ENCODE measurements at regions not wholly inside any gene's neighbourhood (a gene's known extent, or its start where the extent isn't known, plus 50 kb on each side); places are given as distances from the start of the nearest gene placed in this dataset.

DNA sequence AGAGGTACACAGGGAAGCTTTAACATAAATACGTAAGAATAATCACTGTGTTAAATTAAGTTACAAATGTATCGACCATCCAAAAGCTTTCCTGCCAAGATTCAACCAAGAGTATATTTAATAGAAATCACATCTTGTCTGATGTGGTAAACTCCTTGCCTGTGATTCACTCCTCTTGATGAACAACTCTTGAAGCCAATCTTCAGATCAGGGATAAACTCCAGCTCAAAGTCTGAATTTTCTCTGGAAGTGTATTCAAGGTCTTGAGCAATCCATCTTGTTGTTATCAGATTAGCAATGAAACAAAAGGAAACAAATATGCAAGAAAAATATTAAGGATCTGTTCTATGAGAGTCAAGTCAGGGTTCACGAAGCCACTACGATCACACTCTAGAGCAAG, 170.0 kb upstream of the ADAMTS16 start:
- DNase-seq (ENCODE audit: low spot score), result no peak

DNA sequence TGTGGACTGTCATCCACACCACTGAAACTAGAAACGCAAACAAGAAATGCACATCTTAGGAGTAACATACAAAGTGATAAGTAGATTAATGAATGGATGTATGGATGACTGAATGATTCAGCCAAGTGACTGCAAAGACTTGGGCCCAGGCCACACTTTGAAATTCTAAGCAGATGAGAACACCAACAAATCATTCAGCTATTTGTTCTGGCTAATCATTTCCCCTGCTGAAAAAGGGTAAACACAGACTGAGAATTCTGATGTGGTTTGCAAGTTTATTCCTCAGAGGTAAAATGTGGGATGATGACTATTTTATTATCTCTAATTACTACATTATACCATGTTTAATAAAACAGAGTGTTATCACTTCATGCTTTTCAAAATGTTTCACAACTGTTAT, 163.2 kb upstream of the ADAMTS16 start:
- FAIRE-seq, result peak; percentile 91

More for the DNA sequence above, 170.0 kb upstream of the ADAMTS16 start:
- no peak for FAIRE-seq

DNA sequence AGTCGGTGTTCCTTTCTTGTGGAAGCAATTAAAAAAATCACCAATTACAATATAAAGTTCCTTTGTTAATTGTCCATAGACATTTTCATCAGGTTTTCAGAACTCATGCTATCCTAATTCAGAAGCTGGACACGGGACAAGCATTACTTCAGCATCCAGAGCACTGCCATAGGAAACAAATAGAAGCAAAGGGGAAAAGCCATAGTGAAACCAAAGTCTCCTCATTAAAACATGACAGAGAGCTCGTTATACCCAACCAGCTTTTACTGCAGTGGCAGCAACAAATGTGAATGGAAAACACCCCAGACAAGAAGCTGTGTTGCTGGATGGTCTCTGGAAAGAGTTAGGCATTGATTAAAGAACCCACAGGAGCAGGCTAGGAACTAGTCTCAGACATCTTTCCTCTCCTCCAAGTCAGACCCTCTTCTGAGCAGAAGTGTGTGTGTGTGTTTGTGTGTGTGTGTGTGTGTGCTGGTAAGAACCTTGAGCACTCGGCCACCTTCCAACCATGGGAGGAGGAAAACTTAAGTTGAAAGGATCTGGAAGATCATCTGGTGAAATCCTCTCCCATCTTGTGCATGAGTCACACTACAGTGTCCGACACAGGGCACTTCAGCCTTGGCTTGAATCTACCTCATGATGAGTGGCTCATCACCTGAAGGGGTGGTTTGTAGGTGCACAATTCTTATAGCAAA, 162.6 kb upstream of the ADAMTS16 start:
- FAIRE-seq (no peak), DNase-seq (ENCODE audit: low spot score) (peak; percentile 23)

More for the DNA sequence above, 163.2 kb upstream of the ADAMTS16 start:
- peak; percentile 65 for DNase-seq (ENCODE audit: low spot score)

- no peak for FAIRE-seq
These were observed 159.9 kb upstream of the ADAMTS16 start for GRCh38 chr5:4980201-4980600.

GRCh38 chr5:4981608-4982007, 158.5 kb upstream of the ADAMTS16 start:
- no peak for FAIRE-seq

More at GRCh38 chr5:4980201-4980600, 159.9 kb upstream of the ADAMTS16 start:
- DNase-seq (ENCODE audit: low spot score), result no peak

GRCh38 chr5:4983701-4984100, 156.4 kb upstream of the ADAMTS16 start:
- FAIRE-seq (no peak), DNase-seq (ENCODE audit: low spot score) (no peak)

More at GRCh38 chr5:4981608-4982007, 158.5 kb upstream of the ADAMTS16 start:
- DNase-seq (ENCODE audit: low spot score), result no peak

- no peak for DNase-seq (ENCODE audit: low spot score)
- FAIRE-seq, result no peak
These were observed 155.7 kb upstream of the ADAMTS16 start for GRCh38 chr5:4984461-4984860.

- DNase-seq (ENCODE audit: low spot score) (no peak), FAIRE-seq (no peak)
These were observed 152.7 kb upstream of the ADAMTS16 start for GRCh38 chr5:4987431-4987830.

DNA sequence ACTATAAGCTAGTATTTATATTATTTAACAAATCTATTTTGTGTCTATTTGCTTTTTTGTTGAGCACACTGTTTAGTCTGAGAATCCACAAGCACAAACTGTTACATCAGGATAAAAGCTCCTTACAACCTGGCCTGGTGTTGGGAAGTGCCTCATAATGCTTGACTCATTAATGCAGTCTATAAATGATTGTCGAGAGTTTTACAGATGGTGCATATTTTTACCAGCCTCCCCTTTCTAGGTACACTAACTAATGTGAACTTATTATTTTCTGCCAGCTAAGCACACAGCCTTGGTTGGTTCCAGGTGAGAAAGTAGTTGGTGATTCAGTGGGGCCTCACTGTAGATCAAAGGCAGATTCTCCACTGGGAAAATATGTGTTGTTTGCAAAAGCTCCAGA, 151.0 kb upstream of the ADAMTS16 start:
- FAIRE-seq (peak; percentile 98), DNase-seq (ENCODE audit: low spot score) (peak; percentile 82)

DNA sequence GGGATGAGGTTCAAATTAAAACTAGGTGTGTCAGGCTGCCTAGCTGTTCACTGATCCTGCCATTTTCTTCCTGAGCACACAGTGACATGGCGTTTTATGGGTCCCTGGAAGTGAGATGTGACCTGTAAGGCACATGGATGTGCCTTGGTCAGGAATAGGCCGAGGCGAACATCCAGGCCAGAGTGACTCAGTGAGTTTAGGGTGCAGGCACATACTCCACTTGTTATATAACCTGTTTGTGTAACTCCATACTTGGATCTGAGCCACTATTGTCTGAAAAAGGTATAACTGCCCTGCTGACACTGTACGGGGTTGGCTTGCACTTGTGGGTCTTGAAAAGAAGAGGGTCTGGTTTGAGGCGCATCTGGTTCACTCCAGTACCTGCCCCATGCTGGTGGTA, 150.1 kb upstream of the ADAMTS16 start:
- FAIRE-seq, result no peak
- peak; percentile 27 for DNase-seq (ENCODE audit: low spot score)

DNA sequence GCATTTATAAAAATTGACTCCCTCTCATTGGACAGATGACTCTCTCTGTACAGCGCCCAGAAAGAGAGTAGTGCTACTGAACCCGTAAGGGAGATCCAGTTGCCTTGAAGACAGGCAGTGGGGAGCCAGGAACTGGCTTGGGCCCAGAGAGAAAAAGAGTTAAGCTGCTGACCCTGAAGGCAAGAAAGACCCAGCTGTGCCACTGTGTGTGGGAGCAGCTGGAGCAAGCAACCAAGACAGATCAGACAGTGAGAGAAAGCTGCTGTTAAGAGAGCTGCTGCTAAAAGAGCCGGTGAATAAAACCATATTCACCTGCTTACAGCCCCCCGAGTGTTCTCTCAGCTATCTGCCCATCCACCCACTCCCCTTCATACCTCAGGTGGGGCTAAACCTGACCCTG, 149.7 kb upstream of the ADAMTS16 start:
- DNase-seq (ENCODE audit: low spot score), result no peak
- no peak for FAIRE-seq

DNA sequence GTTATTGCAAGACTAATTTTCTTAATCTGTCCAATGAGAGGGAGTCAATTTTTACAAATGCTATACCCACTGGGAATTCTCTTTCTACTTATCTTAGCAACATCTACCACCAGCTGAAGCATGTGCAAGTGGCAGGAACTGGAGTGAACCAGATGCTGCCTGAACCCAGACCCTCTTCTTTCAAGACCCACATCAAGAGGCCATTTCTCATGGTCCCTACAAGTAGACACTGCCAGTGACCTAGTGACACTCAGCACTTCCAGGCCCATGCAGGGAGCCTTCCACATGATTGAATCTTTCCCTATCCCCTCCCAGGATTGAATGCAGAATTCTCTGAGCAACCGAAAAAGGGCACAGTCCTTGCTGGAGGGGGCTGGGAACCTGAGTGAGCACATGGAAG, 148.2 kb upstream of the ADAMTS16 start:
- FAIRE-seq, result no peak
- no peak for DNase-seq (ENCODE audit: low spot score)

- peak; percentile 81 for FAIRE-seq
- peak; percentile 66 for DNase-seq (ENCODE audit: low spot score)
These were observed 145.1 kb upstream of the ADAMTS16 start for GRCh38 chr5:4995014-4995413.

GRCh38 chr5:5005353-5005752, 134.8 kb upstream of the ADAMTS16 start:
- FAIRE-seq, result no peak
- DNase-seq (ENCODE audit: low spot score), result no peak

DNA sequence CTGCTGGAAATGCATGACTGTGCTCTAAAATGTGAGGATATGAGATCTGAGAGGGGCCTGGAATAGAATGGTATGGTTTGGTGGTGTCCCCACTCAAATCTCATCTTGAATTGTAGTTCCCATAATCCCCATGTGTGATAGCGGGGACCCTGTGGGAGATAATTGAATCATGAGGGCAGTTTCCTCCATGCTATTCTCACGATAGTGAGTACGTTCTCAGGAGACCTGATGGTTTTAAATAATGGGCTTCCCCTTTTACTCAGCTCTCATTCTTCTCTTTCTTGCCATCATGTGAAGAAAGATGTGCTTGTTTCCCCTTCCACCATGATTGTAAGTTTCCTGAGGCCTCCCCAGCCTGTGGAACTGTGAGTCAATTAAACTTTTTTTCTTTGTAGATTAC, 133.6 kb upstream of the ADAMTS16 start:
- no peak for DNase-seq (ENCODE audit: low spot score)
- no peak for FAIRE-seq

- DNase-seq (ENCODE audit: low spot score) (no peak), FAIRE-seq (no peak)
These were observed 130.9 kb upstream of the ADAMTS16 start for GRCh38 chr5:5009240-5009639.

- FAIRE-seq, result no peak
- DNase-seq (ENCODE audit: low spot score), result no peak
These were observed 129.0 kb upstream of the ADAMTS16 start for GRCh38 chr5:5011151-5011550.

- FAIRE-seq, result peak; percentile 96
- peak; percentile 87 for DNase-seq (ENCODE audit: low spot score)
These were observed 125.4 kb upstream of the ADAMTS16 start for GRCh38 chr5:5014586-5015235.

GRCh38 chr5:5017827-5018577, 122.1 kb upstream of the ADAMTS16 start:
- DNase-seq (ENCODE audit: low spot score) (peak; percentile 88), FAIRE-seq (peak; percentile 90)

GRCh38 chr5:5018578-5018970, 121.6 kb upstream of the ADAMTS16 start:
- DNase-seq (ENCODE audit: low spot score), result peak; percentile 82
- no peak for FAIRE-seq

DNA sequence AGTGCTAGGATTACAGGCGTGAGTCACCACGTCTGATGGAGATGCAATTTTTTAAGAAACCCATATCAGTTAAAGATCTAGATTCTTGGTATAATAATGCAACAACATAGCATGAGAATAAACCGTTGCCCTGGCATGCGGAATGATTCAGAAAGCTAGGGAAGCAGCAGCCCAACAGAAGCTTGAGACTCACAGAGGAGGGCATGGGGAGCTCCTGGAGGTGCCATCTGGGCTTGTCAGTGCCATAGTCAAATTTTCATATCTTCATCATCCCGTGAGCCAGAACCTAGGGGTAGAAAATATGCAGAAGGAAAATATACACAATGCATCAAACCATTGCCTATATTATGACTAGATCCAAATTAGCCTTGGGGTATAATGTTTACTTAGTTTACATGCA, 118.7 kb upstream of the ADAMTS16 start:
- DNase-seq (ENCODE audit: low spot score), result no peak
- FAIRE-seq, result no peak

DNA sequence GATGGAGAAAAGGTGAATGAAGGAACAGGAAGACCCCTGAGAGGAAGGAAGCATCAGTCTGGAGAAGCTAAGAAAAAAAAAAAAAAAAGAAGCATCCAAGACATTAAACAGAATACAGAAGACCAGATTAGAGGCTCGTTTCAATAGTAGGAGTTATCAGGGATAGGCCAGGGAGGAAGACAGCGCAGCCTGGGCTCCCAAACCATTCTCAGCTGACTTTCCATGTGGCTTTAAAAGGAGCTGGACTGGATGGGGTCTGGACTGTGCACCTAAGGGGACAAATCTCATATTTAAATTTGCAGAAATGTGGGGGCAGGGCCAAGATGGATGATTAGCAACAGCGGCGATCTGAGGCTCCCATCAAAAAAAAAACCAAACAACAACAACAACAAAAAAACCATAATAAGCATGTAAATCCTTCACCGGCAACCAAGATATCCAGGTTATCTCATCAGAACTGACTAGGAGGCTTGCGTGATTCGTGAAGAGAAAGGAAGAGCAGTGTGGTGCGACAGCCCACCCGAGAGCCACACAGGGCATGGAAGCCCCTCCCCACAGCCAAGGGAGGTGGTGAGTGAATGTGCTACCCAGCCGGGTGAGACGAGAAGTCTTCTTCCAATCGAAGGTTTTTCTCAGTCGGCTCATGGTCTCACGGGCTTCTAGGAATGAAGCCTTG, 114.9 kb upstream of the ADAMTS16 start:
- no peak for FAIRE-seq
- DNase-seq (ENCODE audit: low spot score), result no peak
